ENCODE measurements at regions not wholly inside any gene's neighbourhood (a gene's known extent, or its start where the extent isn't known, plus 50 kb on each side); places are given as distances from the start of the nearest gene placed in this dataset.

DNA sequence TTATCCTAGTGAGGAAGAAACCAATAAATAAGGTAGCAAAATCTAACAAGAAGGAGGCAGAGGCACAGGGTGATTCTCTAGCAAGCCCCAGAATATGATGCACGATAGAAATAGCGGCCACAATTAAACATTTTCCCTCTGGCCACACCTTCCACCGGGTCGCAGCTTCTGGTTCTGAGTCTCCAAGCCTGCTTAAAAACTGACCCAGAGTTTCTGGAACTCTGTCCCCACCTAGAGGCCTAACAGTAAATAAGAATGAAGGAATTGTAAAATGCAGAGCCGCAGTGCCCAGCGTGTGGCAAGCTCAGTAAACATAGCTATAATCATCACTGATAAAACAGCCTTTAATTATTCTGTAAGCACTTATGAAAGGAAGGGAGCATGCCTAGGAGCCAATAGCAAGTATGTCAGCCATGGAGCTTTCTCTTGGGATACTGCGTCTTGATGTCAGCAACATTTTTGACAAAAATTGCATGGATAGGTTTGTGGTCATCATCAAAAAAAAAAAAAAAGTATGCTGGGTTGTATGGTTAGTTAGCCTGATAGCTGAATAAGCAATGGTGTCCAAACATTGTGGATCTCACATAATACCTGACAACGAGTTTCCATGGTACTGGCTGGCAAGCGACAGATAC is 465.5 kb downstream of the DNAH5 start:
- ChIA-PET RAD21 (ENCODE audit: low non-redundant PET in 1 of 2, low total read pairs in 2 of 2, uncharacterized antibody in 2 of 2, unreplicated experiment in 2 of 2) (no interaction called here), CTCF (no interaction called here), POLR2A (no interaction called here)
- peaks cover 8 to 11% of the 10 kb centered on the region in 2 experiments; a peak in 3 of 4 replicates for H3K9me3 ChIP-seq (ENCODE audit: control insufficient read depth in 1 of 2, insufficient read depth in 1 of 2, low read depth in 1 of 2, low read length in 2 of 2)
- no peak overlapping the region for H3K9ac ChIP-seq (ENCODE audit: low read length)
- ATAC-seq, result no peak
- H3K36me3 ChIP-seq (ENCODE audit: control insufficient read depth in 1 of 2, insufficient read depth in 2 of 2, low read length in 2 of 2), result no peaks in the 10 kb centered on the region
- no peaks in the 10 kb centered on the region for H3K9me2 ChIP-seq (ENCODE audit: insufficient read depth)
- no peak overlapping the region for H2AFZ ChIP-seq (ENCODE audit: low read depth, low read length, poor library complexity, severe bottlenecking)
- DNase-seq (ENCODE audit: low read depth, low spot score), result no peak
- H3K4me1 ChIP-seq (ENCODE audit: control insufficient read depth in 1 of 2, insufficient read depth in 2 of 2, low read length in 2 of 2), result no peaks in the 10 kb centered on the region
- H3K79me2 ChIP-seq (ENCODE audit: insufficient read depth, low read length), result no peaks in the 10 kb centered on the region
- TF ChIP-seq YY1 (IDR thresholded peaks at IDR 0.05; ENCODE audit: extremely low read depth, insufficient replicate concordance, low read depth, low read length) (no peak), SP1 (IDR thresholded peaks at IDR 0.05; ENCODE audit: low read depth) (no peak), FOSL1 (IDR thresholded peaks at IDR 0.05; ENCODE audit: low read depth) (no peak), EZH2phosphoT487 (IDR thresholded peaks at IDR 0.05; ENCODE audit: borderline replicate concordance) (no peak), EZH2 (IDR thresholded peaks at IDR 0.05) (no peak), POLR2AphosphoS5 (IDR thresholded peaks at IDR 0.05; ENCODE audit: low read depth, low read length) (no peak)
- TF ChIP-seq, protein P1, sequence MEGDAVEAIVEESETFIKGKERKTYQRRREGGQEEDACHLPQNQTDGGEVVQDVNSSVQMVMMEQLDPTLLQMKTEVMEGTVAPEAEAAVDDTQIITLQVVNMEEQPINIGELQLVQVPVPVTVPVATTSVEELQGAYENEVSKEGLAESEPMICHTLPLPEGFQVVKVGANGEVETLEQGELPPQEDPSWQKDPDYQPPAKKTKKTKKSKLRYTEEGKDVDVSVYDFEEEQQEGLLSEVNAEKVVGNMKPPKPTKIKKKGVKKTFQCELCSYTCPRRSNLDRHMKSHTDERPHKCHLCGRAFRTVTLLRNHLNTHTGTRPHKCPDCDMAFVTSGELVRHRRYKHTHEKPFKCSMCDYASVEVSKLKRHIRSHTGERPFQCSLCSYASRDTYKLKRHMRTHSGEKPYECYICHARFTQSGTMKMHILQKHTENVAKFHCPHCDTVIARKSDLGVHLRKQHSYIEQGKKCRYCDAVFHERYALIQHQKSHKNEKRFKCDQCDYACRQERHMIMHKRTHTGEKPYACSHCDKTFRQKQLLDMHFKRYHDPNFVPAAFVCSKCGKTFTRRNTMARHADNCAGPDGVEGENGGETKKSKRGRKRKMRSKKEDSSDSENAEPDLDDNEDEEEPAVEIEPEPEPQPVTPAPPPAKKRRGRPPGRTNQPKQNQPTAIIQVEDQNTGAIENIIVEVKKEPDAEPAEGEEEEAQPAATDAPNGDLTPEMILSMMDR (IDR thresholded peaks at IDR 0.05 in 2 of 3, conservative IDR thresholded peaks at IDR 0.05 in 1 of 3; ENCODE audit: borderline replicate concordance in 1 of 3, insufficient read depth in 1 of 3, low read depth in 2 of 3, low read length in 2 of 3), result no peak
- TF ChIP-seq, protein P2, sequence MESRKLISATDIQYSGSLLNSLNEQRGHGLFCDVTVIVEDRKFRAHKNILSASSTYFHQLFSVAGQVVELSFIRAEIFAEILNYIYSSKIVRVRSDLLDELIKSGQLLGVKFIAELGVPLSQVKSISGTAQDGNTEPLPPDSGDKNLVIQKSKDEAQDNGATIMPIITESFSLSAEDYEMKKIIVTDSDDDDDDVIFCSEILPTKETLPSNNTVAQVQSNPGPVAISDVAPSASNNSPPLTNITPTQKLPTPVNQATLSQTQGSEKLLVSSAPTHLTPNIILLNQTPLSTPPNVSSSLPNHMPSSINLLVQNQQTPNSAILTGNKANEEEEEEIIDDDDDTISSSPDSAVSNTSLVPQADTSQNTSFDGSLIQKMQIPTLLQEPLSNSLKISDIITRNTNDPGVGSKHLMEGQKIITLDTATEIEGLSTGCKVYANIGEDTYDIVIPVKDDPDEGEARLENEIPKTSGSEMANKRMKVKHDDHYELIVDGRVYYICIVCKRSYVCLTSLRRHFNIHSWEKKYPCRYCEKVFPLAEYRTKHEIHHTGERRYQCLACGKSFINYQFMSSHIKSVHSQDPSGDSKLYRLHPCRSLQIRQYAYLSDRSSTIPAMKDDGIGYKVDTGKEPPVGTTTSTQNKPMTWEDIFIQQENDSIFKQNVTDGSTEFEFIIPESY (IDR thresholded peaks at IDR 0.05; ENCODE audit: extremely low read depth, insufficient replicate concordance, low read length), result no peak
- no peaks in the 10 kb centered on the region for H3K27me3 ChIP-seq (ENCODE audit: insufficient read depth, low read length)
- intact Hi-C loops (cut with micrococcal nuclease), result no loop called here
- H3K4me3 ChIP-seq (replicated peaks in 1 of 2; ENCODE audit: low read depth in 1 of 2, low read length in 2 of 2), result no peak overlapping the region
- H3K4me2 ChIP-seq (ENCODE audit: low read length), result no peak overlapping the region
- H3K27ac ChIP-seq (ENCODE audit: low read depth, low read length), result no peak overlapping the region
- BruUV-seq (replicated peaks), result no TSS peak
- no peaks in the 10 kb centered on the region for H4K20me1 ChIP-seq (ENCODE audit: insufficient read depth)

Measured in HCT116 (cell line).